ENCODE measurements at regions not wholly inside any gene's neighbourhood (a gene's known extent, or its start where the extent isn't known, plus 50 kb on each side); places are given as distances from the start of the nearest gene placed in this dataset.

DNA sequence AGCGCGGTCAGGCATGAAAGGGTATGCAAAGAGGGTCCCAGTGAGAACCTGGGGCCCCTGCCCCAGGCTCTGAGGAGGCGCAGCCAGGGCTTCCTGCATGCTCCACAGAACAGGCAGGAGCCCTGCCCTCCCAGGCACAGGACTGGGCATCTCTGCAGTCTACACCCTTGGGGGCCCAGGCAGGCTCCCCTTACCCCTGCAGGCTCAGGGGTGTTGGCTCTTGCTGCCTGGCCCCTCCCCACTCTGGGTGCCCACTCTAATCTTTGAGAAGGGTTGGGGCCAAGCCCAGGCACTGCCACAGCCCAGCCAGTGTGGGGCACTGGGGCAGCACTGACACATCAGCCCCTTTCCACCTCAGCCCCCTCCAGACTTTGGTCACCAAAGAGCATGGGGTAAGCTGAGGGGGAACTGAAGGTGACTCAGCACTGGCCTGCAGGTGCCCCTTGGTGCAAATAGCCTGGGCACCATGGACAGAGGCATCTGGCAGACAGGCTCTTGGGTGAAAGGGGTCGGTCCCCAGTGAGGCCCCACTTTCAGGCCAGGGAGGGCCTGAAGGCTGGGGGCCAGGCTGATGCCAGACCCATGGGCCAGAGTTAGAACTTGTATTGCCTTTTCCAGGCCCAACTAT, 73.4 kb downstream of the NPAP1 start:
- H3K36me3 Mint-ChIP-seq (ENCODE audit: insufficient read depth) = no peaks in the 10 kb centered on the region
- no peak for TF ChIP-seq CTCF (IDR thresholded peaks at IDR 0.05; ENCODE audit: unreplicated experiment)
- DNase-seq (ENCODE audit: low spot score, unreplicated experiment) = no peak
- no peak overlapping the region for H3K27ac Mint-ChIP-seq
- peaks cover 6% of the 10 kb centered on the region for H3K9me3 Mint-ChIP-seq (ENCODE audit: low read depth)
- H3K4me1 Mint-ChIP-seq (ENCODE audit: low read depth) = peaks cover 1% of the 10 kb centered on the region
- no peak overlapping the region for H3K4me3 Mint-ChIP-seq (ENCODE audit: low read depth)
- no peaks in the 10 kb centered on the region for H3K27me3 Mint-ChIP-seq

DNA sequence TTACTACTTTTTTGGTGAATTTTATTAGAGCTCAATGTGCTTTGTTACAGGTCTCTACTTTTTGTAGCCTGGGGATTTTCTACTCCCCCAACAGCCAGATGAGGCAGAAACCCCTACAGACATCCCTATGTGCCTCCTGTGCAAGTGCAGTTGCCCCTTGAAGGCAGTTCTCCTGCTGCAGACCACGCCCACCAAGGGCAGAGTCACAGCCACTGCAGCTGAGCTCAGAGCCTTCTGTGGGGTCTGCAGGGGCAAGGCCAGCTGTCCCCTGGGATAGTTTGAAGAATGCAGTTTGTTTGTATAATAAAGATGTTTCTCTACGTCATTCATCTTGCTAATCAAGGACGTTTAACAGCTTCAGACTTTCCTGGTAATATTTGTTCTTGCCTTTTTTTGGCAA, 76.8 kb downstream of the NPAP1 start:
- no peak overlapping the region for H3K27ac Mint-ChIP-seq
- TF ChIP-seq CTCF (IDR thresholded peaks at IDR 0.05; ENCODE audit: unreplicated experiment) = no peak
- no peak overlapping the region for H3K4me3 Mint-ChIP-seq (ENCODE audit: low read depth)
- H3K27me3 Mint-ChIP-seq = no peaks in the 10 kb centered on the region
- peaks cover 9% of the 10 kb centered on the region for H3K9me3 Mint-ChIP-seq (ENCODE audit: low read depth)
- H3K36me3 Mint-ChIP-seq (ENCODE audit: insufficient read depth) = no peaks in the 10 kb centered on the region
- DNase-seq (ENCODE audit: low spot score, unreplicated experiment) = no peak
- H3K4me1 Mint-ChIP-seq (ENCODE audit: low read depth) = peaks cover 1% of the 10 kb centered on the region

DNA sequence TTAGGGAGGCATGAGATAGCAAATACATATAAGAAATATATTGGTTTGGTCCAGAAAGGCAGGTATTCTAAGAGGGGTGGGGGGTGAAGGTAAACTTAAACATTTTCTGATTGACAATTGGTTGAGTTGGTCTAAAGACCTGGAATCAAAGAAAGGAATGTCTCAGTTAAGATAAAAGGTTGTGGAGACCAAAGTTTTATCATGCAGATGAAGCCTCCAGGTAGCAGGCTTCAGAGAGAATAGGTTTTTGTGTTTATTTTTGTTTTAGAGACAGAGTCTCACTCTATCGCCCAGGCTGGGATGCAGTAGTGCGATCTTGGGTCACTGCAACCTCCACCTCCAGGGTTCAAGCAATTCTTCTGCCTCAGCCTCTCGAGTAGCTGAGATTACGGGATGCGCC, 80.5 kb downstream of the NPAP1 start:
- no peak for TF ChIP-seq CTCF (IDR thresholded peaks at IDR 0.05; ENCODE audit: unreplicated experiment)
- H3K9me3 Mint-ChIP-seq (ENCODE audit: low read depth) = peaks cover 12% of the 10 kb centered on the region

GRCh38 chr15:24760066-24760465, 84.5 kb downstream of the NPAP1 start:
- DNase-seq (ENCODE audit: low spot score, unreplicated experiment) = no peak
- H3K4me3 Mint-ChIP-seq (ENCODE audit: low read depth) = no peak overlapping the region
- TF ChIP-seq CTCF (IDR thresholded peaks at IDR 0.05; ENCODE audit: unreplicated experiment) = no peak
- peaks cover 15% of the 10 kb centered on the region for H3K9me3 Mint-ChIP-seq (ENCODE audit: low read depth)
- H3K27ac Mint-ChIP-seq = no peak overlapping the region
- no peaks in the 10 kb centered on the region for H3K36me3 Mint-ChIP-seq (ENCODE audit: insufficient read depth)
- no peaks in the 10 kb centered on the region for H3K4me1 Mint-ChIP-seq (ENCODE audit: low read depth)
- H3K27me3 Mint-ChIP-seq = no peaks in the 10 kb centered on the region

More for the DNA sequence above, 80.5 kb downstream of the NPAP1 start:
- no peaks in the 10 kb centered on the region for H3K36me3 Mint-ChIP-seq (ENCODE audit: insufficient read depth)
- DNase-seq (ENCODE audit: low spot score, unreplicated experiment) = no peak
- peaks cover 1% of the 10 kb centered on the region for H3K4me1 Mint-ChIP-seq (ENCODE audit: low read depth)
- no peaks in the 10 kb centered on the region for H3K27me3 Mint-ChIP-seq
- H3K27ac Mint-ChIP-seq = no peak overlapping the region
- H3K4me3 Mint-ChIP-seq (ENCODE audit: low read depth) = no peak overlapping the region

DNA sequence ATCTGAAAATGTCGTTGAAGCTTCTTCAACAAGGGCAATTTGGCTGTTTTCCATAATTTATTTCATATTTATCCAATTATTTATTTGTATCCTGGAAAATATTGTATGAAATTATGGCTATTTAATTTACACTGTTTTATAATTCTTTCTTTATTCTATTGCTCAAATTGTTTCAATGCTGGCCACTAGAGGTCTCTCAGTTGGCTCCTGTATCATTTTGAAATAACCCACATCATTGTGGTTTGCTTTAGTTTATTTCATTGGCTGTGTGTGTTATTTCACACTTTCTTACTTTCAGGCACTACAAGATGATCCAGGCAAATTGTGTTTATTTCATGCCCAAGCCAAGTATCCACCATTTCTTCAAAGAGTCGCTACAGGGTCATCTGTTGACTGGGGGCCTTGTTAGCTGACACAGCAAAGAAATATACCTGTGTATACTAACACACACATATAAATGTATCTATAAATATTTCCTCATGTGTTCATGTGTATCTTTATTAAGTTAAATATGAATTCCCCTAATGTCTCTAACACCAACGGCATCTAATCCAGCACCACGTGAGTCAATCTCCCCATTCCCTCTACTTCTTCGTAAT, 86.2 kb downstream of the NPAP1 start:
- no peak overlapping the region for H3K27ac Mint-ChIP-seq
- H3K9me3 Mint-ChIP-seq (ENCODE audit: low read depth) = peaks cover 12% of the 10 kb centered on the region
- no peaks in the 10 kb centered on the region for H3K27me3 Mint-ChIP-seq
- H3K36me3 Mint-ChIP-seq (ENCODE audit: insufficient read depth) = no peaks in the 10 kb centered on the region
- peak; percentile 57 for TF ChIP-seq CTCF (IDR thresholded peaks at IDR 0.05; ENCODE audit: unreplicated experiment)
- no peaks in the 10 kb centered on the region for H3K4me1 Mint-ChIP-seq (ENCODE audit: low read depth)
- H3K4me3 Mint-ChIP-seq (ENCODE audit: low read depth) = no peak overlapping the region
- no peak for DNase-seq (ENCODE audit: low spot score, unreplicated experiment)

All from progenitor cell of endocrine pancreas (in vitro differentiated cells).